BLaER1 (cell line): ENCODE measurements at regions not wholly inside any gene's neighbourhood (a gene's known extent, or its start where the extent isn't known, plus 50 kb on each side); places are given as distances from the start of the nearest gene placed in this dataset.
"Not testable (repeated sequence)": the region's sequence is repeated elsewhere in the genome, so short reads cannot be mapped to it uniquely, and the experiment has no call there.

Source experiments
- H3K27ac ChIP-seq: shearing (Covaris generic); formaldehyde crosslinking; 2 replicates; pipeline ENCODE4 v1.8.1; 2022
- H3K27me3 ChIP-seq: shearing (Covaris generic); formaldehyde crosslinking; 2 replicates; pipeline ENCODE4 v1.8.1; 2022
- H3K36me3 ChIP-seq: shearing (Covaris generic); formaldehyde crosslinking; 2 replicates; pipeline ENCODE4 v1.8.1; 2022
- H3K4me1 ChIP-seq: shearing (Covaris generic); formaldehyde crosslinking; 2 replicates; pipeline ENCODE4 v1.8.1; 2022
- H3K4me2 ChIP-seq: shearing (Covaris generic); formaldehyde crosslinking; 2 replicates; pipeline ENCODE4 v1.8.1; 2022
- H3K4me3 ChIP-seq: shearing (Covaris generic); formaldehyde crosslinking; 2 replicates; pipeline ENCODE4 v1.8.1; 2022
- H3K9ac ChIP-seq: shearing (Covaris generic); formaldehyde crosslinking; 2 replicates; pipeline ENCODE4 v1.8.1; 2022
- H3K9me3 ChIP-seq: shearing (Covaris generic); formaldehyde crosslinking; 2 replicates; pipeline ENCODE4 v1.8.1; 2022
- H4K20me1 ChIP-seq: shearing (Covaris generic); formaldehyde crosslinking; 2 replicates; pipeline ENCODE4 v1.8.1; 2022
- Cebpa-rat ChIP-seq: shearing (Covaris generic); IDR thresholded peaks from 2 replicates; pipeline ENCODE4 v1.8.1; 2022

DNA sequence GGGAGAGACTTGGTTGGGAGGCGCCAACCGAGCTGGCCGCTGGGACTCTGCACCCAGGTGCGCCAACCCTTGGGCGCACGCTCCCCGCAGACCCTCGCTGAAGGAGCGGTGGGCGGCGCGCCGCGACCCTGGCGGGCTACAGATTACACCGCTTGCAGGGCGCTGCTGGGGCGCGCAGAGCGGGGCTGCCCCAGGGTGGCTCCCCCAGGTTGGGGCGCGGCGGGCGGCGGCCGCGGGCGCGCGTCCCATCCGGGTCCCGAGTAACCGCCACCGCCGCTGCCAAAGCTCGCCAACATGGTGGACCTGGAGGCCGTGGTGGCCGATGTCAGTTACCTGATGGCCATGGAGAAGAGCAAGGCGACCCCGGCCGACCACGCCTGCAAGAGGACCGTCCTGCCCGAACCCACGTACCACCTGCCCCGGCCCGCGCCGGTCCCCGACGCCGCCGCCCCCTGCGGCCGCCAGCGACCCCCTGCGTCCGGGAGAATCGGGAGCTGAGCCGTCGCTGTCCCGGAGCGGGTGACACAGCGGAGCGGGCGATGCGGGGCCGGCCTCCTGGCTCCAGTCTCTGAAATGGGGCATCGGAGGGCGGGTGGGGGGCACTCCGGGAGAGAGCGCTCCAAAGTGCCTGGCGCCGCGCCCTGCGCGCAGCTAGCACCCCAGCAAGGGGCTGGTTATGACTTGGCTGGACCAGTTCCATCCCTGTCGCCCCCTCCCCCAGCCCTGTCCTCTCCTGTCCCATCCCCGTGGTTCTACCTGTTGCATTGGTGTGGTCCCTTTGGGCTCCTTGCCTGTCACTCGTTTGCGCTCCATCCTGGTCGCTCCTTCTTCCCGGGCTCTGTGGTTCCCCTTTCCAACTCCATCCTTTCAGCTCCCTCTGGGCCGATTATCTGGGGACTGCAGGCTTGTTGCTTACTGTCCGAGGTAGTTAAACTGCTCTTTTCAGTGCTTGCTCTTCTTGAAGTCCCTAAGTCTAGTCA is 143.3 kb upstream of the GRK3 start:
- Histone ChIP-seq H3K4me1 (peaks cover 28% of the 10 kb centered on the region), H3K27ac (no peak overlapping the region), H3K4me3 (no peak overlapping the region), H3K9ac (no peak overlapping the region), H4K20me1 (no peaks in the 10 kb centered on the region), H3K27me3 (peaks cover 49% of the 10 kb centered on the region), H3K4me2 (no peak overlapping the region), H3K36me3 (no peaks in the 10 kb centered on the region), H3K9me3 (peaks cover 19% of the 10 kb centered on the region)
- no peak for TF ChIP-seq Cebpa-rat

DNA sequence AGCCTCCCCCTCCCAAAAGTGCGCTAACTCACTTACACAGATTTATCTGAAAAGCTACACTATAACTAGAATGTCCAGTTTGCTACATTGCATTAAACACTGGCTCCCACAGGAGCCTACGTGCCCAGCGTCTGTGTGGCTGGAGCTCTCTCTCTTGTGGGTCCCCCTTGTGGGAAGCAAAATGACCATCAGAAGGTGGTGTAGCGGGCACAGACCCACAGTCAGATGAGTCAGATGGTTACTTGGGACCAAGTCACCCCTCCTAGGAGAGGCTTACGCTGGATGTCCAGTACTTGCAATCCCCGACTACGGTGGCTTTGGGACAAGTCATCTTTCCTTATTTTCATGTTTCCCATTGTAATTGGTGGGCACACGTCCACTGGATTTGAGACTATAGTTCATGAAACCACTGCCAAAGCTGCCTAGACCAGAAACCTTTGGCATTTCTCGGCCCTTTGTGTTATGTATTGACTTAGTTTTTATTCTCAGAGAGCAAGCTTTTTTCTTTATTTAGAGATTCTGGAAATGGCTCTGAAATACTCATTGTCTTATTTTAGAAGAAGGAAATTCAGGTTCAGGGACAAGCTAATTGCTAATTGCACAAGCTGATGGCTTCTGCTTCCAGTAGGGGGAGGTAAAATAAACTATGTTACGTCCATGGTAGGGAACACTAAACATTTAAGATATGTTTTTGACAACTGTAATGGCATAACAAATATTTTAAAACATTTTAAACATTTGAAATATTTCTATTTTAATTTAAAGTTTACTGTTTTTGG is 137.8 kb upstream of the GRK3 start:
- not testable (repeated sequence) for H3K4me2 ChIP-seq, H3K4me3 ChIP-seq, H4K20me1 ChIP-seq, H3K9me3 ChIP-seq, H3K36me3 ChIP-seq, H3K27ac ChIP-seq, H3K9ac ChIP-seq, H3K4me1 ChIP-seq
- peaks cover 20% of the 10 kb centered on the region for H3K27me3 ChIP-seq

DNA sequence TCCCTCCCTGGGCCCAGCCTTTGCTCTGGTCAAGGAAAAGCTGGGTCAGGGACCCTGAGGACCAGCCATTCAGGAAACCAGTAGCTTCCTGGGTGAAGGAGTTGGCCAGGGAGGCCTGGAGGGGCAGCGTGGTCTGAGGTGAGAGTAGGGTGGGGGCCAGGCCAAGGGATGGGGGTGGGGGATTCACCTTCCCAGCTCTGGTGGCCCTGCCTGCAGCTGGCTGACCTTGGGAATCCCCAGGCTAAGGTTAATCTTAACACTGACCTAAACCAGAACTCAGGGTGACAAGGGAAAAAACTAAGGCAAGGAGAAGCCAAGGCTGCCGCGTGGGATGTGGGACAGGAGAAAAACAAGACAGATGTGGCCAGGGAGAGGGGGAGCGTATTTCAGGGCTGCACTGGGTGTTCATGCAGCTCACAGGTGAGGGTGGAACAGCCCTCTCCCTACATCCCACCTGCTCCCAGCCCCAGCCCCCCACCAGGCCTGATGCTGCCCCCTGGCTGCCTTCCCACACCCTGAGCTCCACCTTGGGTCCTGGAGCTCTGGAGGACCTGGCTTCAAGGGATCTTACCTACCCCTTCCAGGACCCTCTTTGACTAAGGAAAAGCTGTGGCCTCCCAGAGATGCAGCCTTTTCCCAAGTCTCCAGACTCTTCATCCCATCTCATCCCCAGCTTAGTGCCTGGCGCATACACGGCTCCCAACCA is 132.7 kb upstream of the GRK3 start:
- H3K9me3 ChIP-seq, H3K4me2 ChIP-seq, H4K20me1 ChIP-seq, H3K27me3 ChIP-seq, H3K9ac ChIP-seq, H3K27ac ChIP-seq, H3K36me3 ChIP-seq, H3K4me3 ChIP-seq: not testable (repeated sequence)
- H3K4me1 ChIP-seq = peaks cover 13% of the 10 kb centered on the region; the same call in 1 of the 2 replicates

DNA sequence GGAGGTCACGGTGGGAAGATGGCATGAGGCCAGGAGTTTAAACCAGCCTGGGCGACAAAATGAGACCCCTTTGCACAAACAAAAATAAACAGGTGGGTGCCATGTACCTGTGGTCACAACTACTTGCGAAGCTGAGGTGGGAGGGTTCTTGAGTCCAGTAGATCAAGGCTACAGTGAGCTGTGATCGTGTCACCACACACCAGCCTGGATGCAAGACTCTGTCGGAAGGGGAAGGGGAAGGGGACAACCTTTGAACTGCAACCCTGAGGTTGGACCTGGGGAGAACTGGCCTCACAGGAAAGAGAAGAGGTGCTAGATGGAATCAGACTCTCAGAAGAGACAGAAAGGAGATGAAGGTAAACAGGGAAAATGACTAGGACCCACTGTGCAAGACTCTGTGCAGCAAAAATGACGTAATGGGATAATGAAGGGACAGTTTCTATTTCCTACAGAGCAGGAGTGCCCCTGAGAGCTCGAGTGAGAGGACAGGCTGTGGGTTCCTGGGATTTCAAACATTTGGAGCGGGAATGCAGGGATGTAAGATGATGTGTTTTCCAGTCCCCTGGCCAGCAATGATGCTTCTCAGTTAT is 131.0 kb upstream of the GRK3 start:
- not testable (repeated sequence) for H3K36me3 ChIP-seq, H4K20me1 ChIP-seq
- peaks cover 13% of the 10 kb centered on the region; the same call in 1 of the 2 replicates for H3K4me1 ChIP-seq

DNA sequence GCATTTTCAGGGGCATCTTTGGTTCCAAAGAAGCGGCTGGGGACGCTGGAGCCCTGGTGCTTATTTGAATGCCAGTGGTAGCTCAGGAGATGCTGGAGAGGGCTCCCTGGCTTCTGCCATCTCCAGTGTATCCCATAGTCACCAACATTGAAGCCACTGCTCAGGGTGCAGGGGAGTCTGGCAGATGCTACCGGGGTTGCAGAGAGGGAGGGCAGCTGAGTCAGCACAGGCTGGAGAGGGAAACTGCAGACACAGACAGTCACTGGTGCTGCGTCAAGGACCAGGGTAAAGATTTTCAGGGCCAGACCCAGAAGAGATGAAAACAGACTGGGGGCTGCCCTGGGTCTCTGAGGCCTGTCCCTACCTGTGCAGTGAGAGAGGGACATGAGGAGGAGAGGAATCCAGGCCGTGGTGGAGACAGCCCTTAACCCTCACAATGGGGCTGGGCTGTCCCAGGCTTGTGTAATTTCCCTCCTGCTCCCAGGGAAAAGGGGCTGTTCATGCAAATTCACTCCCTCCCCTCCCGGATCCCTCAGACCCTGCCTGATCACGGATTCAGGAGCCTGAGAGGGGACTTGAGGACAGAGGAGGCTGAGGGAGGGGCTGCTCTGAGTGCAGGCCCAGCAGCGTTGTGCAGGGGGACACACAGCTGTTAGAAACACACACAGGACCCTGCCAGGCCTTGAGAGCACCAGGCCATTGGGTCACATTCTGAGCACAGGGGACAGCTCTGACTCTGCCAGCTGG is 126.9 kb upstream of the GRK3 start:
- H3K4me2 ChIP-seq = no peak overlapping the region

More for the DNA sequence above, 131.0 kb upstream of the GRK3 start:
- H3K4me2 ChIP-seq, H3K27ac ChIP-seq, H3K4me3 ChIP-seq, H3K9ac ChIP-seq, H3K9me3 ChIP-seq, H3K27me3 ChIP-seq: not testable (repeated sequence)

DNA sequence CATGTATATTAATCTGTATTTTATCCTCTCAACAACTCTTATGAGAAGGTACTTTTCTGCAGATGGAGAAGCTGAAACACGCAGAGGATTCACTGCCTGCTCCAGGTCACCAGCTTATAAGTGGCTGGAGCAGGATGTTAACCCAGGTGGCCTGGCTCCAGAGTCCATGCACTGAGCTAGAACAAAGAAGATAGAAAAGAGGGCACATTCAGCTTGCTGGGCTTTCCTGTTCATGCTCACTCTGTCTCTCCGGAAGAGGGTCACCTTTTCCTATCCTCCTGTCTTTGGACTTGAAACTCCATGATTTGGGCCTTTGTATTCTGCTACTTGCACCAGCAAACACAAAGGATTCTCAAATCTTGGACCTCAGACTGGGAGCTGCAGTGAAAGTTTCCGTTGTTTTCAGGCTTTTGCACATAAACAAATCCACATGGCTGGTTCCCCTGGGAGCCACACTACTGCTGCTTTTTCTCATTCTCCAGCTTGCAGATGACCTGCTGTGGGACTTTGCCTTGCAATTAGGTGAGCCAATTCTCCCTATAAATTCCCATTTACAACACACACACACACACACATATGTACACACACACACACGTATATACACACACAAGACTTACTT is 117.3 kb upstream of the GRK3 start:
- Histone ChIP-seq H3K27ac (peak overlapping the region; percentile 83), H3K9ac (peak overlapping the region; percentile 90), H3K36me3 (peaks cover 15% of the 10 kb centered on the region; the same call in 1 of the 2 replicates), H4K20me1 (peaks cover 40% of the 10 kb centered on the region), H3K9me3 (no peaks in the 10 kb centered on the region), H3K27me3 (no peaks in the 10 kb centered on the region), H3K4me3 (peak overlapping the region; percentile 88), H3K4me1 (peaks cover 48% of the 10 kb centered on the region), H3K4me2 (peak overlapping the region; percentile 96)
- TF ChIP-seq Cebpa-rat = no peak

More for the DNA sequence above, 126.9 kb upstream of the GRK3 start:
- Histone ChIP-seq H3K36me3 (no peaks in the 10 kb centered on the region), H3K9ac (no peak overlapping the region), H4K20me1 (no peaks in the 10 kb centered on the region), H3K4me1 (peaks cover 22% of the 10 kb centered on the region; the same call in 1 of the 2 replicates), H3K4me3 (no peak overlapping the region), H3K27me3 (no peaks in the 10 kb centered on the region), H3K9me3 (no peaks in the 10 kb centered on the region), H3K27ac (no peak overlapping the region)
- no peak for TF ChIP-seq Cebpa-rat

DNA sequence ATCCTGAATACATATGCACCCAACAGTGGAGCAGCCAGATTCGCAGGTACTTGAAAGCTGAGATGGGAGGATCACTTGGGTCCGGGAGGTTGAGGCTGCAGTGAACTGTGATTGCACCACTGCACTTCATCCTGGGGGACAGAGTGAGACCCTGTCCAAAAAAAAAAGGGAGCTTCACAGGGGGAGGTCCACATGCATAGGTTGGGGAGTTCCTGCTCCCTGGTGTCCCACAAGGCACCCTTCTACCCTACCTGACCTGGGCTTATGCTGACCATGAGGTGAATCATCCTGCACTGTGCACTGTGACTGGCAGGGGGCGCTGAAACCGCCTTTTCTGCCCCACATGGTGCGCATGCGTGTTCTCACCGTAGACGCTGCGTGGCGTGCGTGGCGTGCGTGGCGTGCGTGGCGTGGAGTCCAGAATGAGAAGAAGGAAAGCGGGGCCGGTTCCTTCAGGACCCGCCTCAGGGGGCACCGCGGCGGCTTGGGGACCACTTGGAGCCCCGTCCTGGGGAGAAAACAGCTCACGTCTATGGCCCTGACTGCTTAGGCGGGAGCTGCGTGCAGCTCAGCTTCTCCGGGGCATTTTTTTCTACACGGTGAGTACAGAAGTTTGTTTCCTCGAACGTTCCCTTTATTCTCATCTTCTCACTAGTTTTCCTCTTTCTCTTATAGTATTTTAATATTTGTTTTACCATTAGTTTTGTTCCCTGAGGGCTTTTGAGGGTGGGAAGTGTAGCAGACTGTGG is 116.6 kb upstream of the GRK3 start:
- peak overlapping the region; percentile 83 for H3K27ac ChIP-seq
- H3K36me3 ChIP-seq = peaks cover 21% of the 10 kb centered on the region; the same call in 1 of the 2 replicates

DNA sequence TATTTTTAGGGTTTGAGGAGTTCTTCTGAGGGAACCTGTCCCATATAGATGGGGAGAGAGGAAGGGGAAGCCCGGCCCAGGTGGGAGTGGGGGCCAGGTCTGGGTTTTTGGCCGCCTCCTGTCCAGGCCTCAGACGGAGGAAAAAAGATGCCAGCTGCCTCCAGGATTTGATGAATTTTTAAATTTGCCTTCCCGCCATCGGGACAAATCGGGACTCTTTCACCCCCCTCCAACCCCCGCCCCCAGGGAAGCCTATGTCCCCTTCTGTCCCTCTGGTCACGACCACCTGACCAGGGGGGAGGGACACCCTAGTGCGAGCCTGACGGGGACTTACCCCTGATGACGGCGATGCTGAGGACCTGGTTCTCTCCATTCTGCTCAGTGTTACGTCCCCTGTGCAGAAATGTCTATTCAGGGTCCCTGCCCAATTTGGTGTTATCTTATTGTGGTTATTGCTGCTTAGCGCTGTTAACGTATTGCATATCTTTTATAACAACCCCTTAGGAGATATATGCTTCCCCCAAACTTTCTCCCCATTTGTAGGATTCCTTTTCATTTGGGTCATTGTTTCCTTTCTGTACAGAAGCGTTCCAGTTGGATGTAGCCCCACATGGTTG is 115.9 kb upstream of the GRK3 start:
- Histone ChIP-seq H3K4me1 (peaks cover 52% of the 10 kb centered on the region), H3K4me3 (peak overlapping the region; percentile 88), H4K20me1 (peaks cover 54% of the 10 kb centered on the region), H3K4me2 (peak overlapping the region; percentile 96), H3K9ac (peak overlapping the region; percentile 90), H3K27me3 (no peaks in the 10 kb centered on the region), H3K27ac (peak overlapping the region; percentile 83), H3K9me3 (no peaks in the 10 kb centered on the region), H3K36me3 (peaks cover 28% of the 10 kb centered on the region)
- TF ChIP-seq Cebpa-rat = no peak

More for the DNA sequence above, 116.6 kb upstream of the GRK3 start:
- Histone ChIP-seq H3K9ac (peak overlapping the region; percentile 90), H4K20me1 (peaks cover 47% of the 10 kb centered on the region), H3K4me2 (peak overlapping the region; percentile 96), H3K9me3 (no peaks in the 10 kb centered on the region), H3K4me1 (peaks cover 52% of the 10 kb centered on the region), H3K4me3 (peak overlapping the region; percentile 88), H3K27me3 (no peaks in the 10 kb centered on the region)
- no peak for TF ChIP-seq Cebpa-rat
